Liver (tissue), 3 donors: ENCODE measurements at regions not wholly inside any gene's neighbourhood (a gene's known extent, or its start where the extent isn't known, plus 50 kb on each side); places are given as distances from the start of the nearest gene placed in this dataset.

Experiments used
- EGR1 ChIP-seq, 2 donors: IDR thresholded peaks; 2 replicates each; pipeline ENCODE4 v1.6.1; 2016 to 2018; ENCODE audit warnings: antibody characterized with exemption in 2 of 2, low read depth in 2 of 2
- GABPA ChIP-seq, 2 donors: IDR thresholded peaks in 1 of 2; conservative IDR thresholded peaks in 1 of 2; 2 replicates each; pipeline ENCODE4 v1.6.1; 2016; ENCODE audit warnings: antibody characterized with exemption in 2 of 2, mild to moderate bottlenecking in 1 of 2, moderate library complexity in 1 of 2
- JUND ChIP-seq, 2 donors: IDR thresholded peaks; 2 replicates each; pipeline ENCODE4 v1.6.1; 2016; ENCODE audit warnings: antibody characterized with exemption in 2 of 2
- NR2F2 ChIP-seq: IDR thresholded peaks from 2 replicates; pipeline ENCODE4 v1.6.1; 2016; ENCODE audit warnings: antibody characterized with exemption
- REST ChIP-seq: IDR thresholded peaks from 2 replicates; pipeline ENCODE4 v1.6.1; 2016; ENCODE audit warnings: antibody characterized with exemption, mild to moderate bottlenecking
- SP1 ChIP-seq: IDR thresholded peaks from 2 replicates; pipeline ENCODE4 v1.6.1; 2018; ENCODE audit warnings: antibody characterized with exemption, mild to moderate bottlenecking
- TAF1 ChIP-seq: conservative IDR thresholded peaks from 2 replicates; pipeline ENCODE4 v1.6.1; 2016; ENCODE audit warnings: antibody characterized with exemption, mild to moderate bottlenecking
- YY1 ChIP-seq: IDR thresholded peaks from 2 replicates; pipeline ENCODE4 v1.6.1; 2016; ENCODE audit warnings: antibody characterized with exemption, mild to moderate bottlenecking
- TF ChIP-seq, protein P1 (sequence below): fragments of 150-350 bp; IDR thresholded peaks from 2 replicates; pipeline ENCODE4 v1.5.1; 2017; ENCODE audit warnings: improper control_type of control experiment, low read depth, low read length; ENCODE audit not compliant: missing input control
- TF ChIP-seq, protein P2 (sequence below): IDR thresholded peaks from 2 replicates; pipeline ENCODE4 v1.6.1; 2016; ENCODE audit warnings: antibody characterized with exemption
- donor health status: healthy.
- donor health status: healthy.

GRCh38 chr7:89554209-89554608 is 600.1 kb upstream of the STEAP1 start:
- TF ChIP-seq YY1 (no peak), TAF1 (no peak), GABPA (IDR thresholded peaks at IDR 0.05 in 1 of 2, conservative IDR thresholded peaks at IDR 0.05 in 1 of 2) (no peak), SP1 (no peak), JUND (IDR thresholded peaks at IDR 0.05) (no peak), EGR1 (IDR thresholded peaks at IDR 0.05; ENCODE audit: low read depth in 2 of 2) (no peak), NR2F2 (no peak), REST (no peak)
- TF ChIP-seq, protein P1, sequence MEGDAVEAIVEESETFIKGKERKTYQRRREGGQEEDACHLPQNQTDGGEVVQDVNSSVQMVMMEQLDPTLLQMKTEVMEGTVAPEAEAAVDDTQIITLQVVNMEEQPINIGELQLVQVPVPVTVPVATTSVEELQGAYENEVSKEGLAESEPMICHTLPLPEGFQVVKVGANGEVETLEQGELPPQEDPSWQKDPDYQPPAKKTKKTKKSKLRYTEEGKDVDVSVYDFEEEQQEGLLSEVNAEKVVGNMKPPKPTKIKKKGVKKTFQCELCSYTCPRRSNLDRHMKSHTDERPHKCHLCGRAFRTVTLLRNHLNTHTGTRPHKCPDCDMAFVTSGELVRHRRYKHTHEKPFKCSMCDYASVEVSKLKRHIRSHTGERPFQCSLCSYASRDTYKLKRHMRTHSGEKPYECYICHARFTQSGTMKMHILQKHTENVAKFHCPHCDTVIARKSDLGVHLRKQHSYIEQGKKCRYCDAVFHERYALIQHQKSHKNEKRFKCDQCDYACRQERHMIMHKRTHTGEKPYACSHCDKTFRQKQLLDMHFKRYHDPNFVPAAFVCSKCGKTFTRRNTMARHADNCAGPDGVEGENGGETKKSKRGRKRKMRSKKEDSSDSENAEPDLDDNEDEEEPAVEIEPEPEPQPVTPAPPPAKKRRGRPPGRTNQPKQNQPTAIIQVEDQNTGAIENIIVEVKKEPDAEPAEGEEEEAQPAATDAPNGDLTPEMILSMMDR: no peak
- TF ChIP-seq, protein P2, sequence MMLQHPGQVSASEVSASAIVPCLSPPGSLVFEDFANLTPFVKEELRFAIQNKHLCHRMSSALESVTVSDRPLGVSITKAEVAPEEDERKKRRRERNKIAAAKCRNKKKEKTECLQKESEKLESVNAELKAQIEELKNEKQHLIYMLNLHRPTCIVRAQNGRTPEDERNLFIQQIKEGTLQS: no peak
